ENCODE measurements at regions not wholly inside any gene's neighbourhood (a gene's known extent, or its start where the extent isn't known, plus 50 kb on each side); places are given as distances from the start of the nearest gene placed in this dataset.
"Not testable (repeated sequence)": the region's sequence is repeated elsewhere in the genome, so short reads cannot be mapped to it uniquely, and the experiment has no call there.

DNA sequence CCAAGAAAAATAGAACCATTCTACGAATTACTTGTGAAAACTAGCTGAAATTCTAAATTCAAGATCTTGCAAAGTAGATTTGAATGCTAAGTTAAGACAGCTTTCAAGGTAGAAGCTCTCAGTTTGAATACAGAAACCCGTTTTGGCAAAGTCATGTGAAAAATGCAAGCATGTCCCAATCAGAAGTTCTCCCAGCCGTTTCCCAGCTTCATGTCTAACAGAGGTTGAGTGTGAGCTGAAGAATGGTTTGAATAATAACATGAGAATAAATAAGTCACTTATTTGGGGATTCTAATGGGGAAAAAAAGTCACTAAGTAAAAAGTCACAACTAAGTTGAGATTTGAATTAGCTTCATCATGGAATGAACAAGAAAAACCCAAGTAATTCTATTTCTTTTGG, 152.5 kb upstream of the MAP3K1 start:
- DNase-seq (ENCODE audit: low read depth in 2 of 2, low spot score in 1 of 2), result no peak

DNA sequence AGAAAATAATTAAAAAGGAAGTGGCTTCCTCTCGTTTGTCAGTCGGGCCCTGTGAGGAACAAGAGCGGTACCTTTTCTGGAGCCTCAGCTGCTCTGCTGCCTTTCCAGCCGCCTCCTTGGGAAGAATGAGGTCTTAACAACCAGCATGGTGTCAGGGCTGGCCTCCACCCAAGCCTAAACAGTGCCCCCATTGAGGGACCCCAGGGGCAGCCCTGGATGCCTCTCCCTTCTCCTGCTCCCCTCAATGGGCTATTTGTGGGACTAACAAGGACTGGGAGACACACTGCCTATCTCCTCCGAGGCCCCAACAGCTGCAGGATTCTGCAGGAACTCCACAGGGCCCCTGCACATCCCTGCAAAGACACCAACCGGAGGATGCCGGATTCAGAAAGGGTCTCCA, 155.4 kb upstream of the MAP3K1 start:
- no peak for DNase-seq (ENCODE audit: low read depth in 2 of 2, low spot score in 1 of 2)

DNA sequence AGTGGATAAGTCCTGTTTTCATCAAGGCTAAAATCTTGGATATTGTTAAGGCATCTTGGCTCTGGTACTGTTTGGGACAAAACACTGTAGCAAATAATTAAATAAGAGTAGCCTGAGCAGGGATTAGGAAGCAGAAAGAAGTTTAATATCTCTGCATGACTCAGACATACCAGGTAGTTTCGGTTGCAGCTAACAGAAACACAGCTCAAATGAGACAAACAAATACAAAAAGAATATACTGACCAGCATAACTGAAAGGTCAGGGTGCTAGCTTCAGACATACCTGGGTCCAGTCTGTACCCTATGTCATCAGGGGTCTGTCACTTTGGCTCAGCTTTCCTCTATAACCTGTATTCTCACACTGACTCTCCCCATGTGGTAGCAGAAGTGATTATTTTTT, 156.4 kb upstream of the MAP3K1 start:
- no peak for DNase-seq (ENCODE audit: low read depth in 2 of 2, low spot score in 1 of 2)

DNA sequence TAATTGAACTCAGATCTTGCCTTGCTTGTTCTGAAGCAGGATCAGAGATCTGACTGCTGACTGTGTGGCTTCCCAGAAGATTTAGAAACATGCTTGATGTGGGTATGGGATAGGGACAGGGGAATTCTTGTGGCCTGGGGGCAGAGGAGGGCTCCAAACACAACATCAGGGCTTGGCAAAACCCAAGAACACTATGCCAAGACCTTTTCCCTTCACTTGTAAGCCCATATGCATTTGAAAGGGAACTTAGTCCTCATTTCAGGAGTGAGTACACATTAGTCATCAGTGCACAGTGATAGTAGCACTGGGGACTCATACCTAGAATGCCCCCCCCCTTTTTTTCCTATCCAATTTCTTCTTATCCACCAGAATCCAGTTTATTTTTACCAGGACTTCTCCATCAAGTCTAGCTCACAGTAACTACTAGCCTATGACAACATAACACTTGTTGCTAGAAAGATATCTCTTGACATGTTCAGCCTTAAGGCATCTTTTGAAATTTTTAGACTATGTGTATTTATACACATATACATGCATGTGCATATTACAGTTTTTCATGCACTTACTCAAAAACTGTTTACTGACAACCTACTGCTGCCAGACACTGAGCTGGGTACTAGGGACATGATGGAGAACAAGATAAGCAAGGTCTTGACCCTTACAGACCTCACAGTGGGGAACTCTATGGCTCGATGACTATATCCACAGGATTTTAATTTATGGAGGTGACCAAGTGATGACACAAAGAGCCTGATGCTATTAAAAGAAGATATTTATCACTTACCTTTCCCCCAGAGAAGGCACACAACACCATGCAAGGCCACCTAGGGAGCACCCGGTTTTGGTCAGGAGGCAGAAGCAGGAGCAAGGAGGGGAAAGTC, 158.3 kb upstream of the MAP3K1 start:
- no peak for DNase-seq (ENCODE audit: low read depth in 2 of 2, low spot score in 1 of 2)

DNA sequence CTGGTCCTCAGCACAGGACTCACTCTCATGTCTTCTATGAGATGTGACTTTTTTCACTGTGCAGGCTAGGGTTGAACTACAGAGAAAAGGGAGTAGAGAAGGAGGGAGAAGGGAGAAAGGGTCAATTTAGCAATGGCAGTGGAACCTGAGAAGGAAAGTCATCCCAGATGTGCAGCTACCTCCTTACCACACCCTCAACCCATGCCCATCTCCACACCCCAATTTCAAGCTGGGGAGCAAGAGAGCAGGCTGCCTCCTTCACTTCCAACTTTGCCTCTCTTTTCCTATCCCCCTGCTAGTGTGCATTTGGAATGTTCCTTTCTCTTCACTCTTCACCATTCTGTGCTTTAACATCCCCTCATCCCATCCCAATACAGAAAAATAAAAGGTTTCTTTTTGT, 163.5 kb upstream of the MAP3K1 start:
- DNase-seq (ENCODE audit: low read depth in 2 of 2, low spot score in 1 of 2), result no peak

DNA sequence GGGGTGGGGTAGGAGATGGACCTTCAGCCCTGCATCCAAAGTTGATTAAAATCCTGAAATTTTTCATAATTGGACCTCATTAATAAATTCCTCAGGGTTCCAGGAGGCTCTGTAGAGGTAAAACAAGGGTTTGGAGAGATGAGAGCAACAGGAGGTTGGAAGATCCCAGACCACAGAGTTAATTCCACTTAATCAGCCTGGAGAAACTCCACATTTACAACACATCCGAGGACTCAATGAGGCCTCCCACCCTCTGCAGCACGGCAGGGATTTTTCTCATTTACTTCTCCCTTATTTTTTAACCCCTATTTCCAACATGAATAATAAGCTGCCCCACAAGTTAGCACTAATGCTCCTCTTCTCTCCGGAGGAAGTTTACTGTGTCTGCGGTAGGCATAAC, 165.0 kb upstream of the MAP3K1 start:
- DNase-seq (ENCODE audit: low read depth in 2 of 2, low spot score in 1 of 2), result no peak

DNA sequence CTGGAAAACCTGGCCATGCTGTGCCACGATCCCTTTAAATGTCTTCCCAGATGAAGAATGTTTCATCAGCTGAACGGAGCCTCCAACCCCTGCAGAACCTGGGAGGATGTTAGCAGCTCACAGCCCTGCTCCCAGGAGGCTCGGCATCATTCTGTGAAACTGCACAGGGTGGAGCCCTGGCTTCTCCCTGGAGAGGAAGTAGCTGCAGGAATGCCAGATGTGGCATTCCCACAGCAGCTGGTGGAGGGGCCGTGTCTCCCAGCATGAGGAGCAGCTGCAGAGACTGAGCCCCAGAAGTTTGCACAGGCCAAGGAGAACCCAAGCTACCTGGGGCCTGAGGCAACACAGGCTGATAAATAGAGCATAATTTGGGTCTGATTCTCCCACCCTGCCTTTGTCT, 165.8 kb upstream of the MAP3K1 start:
- no peak for DNase-seq (ENCODE audit: low read depth in 2 of 2, low spot score in 1 of 2)

DNA sequence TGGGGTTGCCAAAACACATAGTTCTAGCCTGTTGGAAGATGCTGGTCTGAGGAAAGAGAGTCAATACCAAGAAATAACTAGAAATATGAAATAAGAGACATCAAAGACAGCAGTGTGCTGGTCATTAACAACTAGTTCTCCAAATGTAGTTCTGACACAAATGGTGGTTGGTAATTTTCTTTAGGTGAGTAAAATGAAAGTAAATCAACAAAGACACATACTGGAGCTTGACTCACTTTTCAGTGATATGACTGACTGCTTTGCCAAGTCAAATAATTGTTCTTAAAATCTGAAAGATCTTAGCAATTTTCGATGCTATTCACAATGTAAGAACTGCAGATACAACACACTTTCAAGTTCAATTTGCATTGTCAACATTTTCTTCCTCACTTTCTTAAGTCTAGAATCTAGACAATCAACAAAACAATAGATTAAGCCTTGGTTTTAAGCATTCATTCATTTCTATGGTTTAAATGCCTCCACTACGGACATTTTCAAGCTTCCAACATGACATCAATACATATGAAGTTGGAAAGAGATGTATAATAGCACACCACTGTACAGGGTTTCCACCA, 166.8 kb upstream of the MAP3K1 start:
- DNase-seq (ENCODE audit: low read depth in 2 of 2, low spot score in 1 of 2), result no peak

DNA sequence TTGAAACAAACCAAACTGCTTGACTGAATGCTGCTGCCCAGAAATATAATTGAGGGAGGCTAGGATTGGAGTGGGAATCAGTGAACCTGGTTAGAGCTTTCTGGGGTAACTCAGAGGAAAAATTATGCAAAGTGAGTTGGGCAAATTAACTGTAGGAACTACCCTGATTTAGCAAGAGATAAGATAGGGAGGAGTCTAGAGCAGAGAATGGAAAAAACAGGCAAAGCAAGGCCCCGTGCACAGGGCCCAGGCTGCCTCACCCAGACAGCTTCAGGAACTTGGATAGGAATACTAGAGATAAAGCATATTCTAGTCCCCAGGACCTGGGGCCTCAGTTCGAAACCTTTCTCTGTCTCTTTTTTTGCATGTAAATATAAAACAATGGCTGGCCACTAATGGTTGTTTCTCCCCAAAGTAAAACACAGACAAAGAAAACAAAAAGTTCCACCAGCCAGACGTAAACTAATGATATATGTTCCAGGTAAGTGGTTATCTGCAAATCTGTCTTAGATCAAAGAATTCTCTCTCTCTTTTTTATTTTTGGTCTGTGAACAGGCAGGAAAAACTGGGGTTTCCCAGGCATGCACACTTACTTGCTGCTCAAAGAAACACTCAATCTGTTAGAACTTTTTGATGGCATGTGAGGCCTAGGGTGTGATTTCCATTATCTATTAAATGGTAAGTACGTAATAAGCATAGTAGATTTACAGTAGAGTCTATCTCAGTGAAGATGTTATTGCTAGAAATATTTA, 168.1 kb upstream of the MAP3K1 start:
- DNase-seq (ENCODE audit: low read depth in 2 of 2, low spot score in 1 of 2), result no peak

DNA sequence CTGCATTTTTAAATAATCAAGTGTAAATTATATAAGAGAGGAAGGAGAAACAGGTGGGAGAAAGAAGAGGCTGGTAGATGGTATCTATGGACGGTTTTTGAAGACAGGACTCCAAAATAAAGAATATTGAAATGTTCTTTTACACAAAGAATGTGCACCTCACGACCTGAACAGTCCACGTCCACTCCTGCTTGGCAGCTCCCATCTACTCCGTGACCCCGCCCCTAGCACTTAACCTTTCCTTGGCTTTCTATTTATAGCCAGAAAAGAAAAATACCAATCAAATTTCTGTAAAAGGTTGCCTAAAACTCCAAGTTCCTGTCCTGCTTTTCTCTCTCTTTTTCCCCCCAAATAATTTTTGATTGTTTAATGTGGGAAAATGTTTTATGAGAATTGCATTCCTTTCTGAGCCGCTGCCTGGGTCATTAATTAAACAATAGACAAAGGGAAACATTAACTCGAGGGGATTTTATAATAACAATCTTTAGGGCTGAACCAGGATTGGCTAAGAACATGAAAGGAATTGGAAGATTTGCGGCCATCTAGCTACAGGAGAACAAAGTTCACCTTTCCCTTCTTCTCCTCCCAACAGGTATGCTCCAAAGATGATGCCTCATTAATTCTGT, 173.6 kb upstream of the MAP3K1 start:
- no peak for DNase-seq (ENCODE audit: low read depth in 2 of 2, low spot score in 1 of 2)

DNA sequence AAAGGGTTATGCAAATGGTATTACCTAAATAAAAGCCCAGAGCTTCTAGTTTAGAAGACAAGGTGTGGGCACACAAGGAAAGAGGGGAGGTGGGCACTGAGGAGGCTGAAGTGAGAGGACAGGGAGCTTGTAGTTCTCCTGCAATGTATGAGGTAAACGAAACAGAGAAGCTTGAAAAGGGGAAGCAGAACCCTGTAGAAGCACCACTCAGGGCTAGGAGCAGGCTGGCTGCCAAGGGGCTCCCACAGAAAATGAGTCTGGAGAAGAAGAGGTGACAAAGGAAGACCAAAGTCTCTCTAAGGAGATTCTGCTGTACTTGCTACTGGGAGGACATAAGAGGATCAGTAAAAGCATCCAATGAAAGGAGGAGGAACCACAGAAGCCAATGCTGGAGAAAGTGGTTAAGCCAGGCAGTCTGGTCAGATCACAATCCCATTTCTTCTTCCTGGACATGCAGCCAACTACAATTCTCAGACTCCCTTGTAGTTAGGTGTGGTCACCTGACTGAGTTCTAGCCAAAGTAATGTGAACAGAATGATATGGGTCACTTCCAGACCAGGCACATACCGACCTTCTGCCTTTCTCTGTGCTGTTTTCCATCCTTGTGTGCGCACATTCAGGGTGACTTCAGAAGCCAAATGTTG, 174.5 kb upstream of the MAP3K1 start:
- no peak for DNase-seq (ENCODE audit: low read depth in 2 of 2, low spot score in 1 of 2)

DNA sequence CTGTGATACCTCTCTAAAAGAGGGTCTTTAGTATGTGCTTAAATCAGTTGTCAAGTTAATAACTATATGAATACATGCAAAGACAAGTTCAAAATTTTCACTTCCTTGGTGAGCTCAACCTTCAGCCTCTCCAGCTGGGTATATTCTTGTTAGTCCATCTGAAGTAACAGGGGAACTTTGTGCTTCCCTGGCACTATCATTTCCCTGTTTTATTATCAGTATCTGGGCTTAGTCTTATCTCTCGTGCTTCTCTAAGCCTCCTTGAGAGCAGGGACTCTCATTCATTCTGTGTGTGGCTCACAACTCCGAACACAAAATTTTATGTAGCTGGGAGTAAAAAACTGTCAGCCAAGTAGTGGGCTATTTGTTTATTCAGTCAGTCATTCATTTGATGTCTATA, 175.9 kb upstream of the MAP3K1 start:
- DNase-seq (ENCODE audit: low read depth in 2 of 2, low spot score in 1 of 2), result no peak

DNA sequence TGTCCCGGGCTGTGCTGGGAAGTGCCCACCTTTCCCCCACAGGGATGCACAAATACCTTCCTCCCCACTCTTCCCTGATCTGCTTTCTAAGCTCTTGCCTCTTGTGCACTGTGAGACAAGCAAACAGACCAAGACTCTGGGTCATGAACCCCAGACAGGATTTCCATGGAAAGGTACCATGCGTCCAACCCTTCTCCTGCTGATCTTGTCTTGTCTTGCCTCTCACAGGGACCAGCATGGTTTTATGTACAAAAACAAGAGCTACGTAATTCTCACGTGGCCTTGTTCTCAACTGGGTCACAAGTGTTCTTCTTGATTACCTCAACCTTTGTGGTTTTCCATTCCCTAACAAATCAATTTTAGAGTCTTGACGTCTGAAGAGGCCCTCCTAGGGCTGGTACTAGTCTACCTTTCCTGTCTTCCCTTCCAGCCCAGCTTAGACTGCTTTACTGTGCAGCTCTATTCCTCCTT, 176.5 kb upstream of the MAP3K1 start:
- no peak for DNase-seq (ENCODE audit: low read depth in 2 of 2, low spot score in 1 of 2)

DNA sequence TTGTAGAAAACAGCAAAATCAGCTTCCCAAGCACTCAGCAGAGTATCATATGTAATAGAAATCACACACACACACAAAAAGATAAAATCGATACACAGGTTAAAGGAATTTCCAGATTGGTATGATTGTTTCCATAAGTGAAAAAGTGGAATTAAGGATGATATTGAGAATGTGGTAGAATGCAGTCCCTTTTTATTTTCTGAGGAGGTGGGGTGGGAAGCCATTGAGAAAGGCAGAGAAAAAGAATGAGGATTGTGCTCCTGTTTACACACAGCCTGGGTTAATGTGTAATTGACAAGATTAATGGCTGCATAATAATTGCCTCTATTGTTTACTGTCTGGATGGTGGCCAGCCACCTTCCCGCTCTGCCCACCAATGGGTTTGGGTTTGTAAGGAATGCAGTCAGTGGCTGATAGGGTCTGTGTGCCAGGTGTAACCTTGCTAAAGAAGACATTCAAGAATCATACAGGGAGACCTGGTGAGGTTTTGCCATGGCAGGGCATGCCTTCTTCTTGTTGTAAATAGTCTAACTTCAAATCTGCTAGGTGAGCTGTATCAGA, 177.2 kb upstream of the MAP3K1 start:
- DNase-seq (ENCODE audit: low read depth in 2 of 2, low spot score in 1 of 2), result no peak

DNA sequence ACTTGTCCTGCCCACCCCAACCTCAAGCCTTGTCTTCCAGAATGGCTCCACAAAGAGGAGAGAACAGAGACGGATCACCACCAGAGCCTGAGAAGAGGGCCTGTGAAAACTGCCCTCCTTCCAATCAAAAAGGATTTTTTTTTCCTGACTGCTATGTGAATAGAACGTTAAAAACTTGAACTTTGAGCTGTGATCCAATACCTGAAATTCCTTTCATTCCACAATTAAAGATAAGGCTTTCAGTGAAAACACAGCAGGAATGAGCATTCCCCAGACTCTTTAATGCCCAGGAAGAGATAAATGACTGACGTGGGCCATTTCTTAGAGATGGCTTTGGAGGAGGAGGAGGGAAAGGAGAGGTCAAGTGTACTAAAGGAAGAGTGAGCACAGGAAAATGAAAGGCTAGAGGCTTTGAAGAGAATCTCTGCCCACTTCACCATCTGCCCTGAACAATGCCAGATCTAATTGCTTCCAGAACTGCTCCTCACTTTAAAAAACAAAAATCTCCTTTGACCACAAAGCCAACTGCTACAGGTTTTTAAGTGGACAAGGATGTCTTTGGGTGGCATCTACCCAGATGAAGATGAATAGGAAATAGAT, 177.9 kb upstream of the MAP3K1 start:
- no peak for DNase-seq (ENCODE audit: low read depth in 2 of 2, low spot score in 1 of 2)

DNA sequence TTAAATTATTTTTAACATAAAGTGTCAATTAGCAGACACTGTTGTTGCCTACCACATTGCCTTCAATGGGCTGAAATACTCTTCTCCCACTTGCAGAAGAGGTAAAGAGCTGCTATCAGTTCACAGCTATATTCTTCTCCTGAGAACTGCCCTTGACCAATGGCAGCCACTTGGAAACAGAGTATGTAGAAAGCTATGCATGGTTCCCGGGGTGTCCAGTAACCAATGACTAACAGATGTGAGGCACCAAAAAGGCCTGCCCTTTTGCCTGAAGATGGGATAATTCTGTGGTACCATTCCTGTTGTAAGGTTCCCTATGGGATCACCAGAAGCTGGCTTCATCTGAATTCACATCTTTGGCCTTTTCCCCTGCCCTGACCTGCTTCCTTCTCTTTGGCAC, 181.4 kb upstream of the MAP3K1 start:
- DNase-seq (ENCODE audit: low read depth in 2 of 2, low spot score in 1 of 2), result no peak

DNA sequence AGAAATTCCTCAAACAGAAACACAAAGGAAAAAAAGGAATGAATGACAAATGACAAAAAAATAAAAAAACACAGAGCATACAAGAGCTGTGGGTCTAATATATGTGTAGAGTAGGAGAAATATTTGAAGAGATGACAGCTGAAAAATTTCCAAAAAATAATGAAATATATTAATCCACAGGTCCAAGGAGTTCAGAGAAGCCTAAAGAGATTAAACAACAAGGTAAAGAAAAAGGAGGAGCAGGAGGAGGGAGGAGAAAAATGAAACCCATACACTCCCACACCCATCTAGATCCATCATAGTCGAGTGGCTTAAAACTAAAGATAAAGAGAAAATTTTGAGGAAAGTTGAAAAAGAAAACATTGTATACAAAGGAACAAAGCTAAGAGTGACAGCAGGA, 182.4 kb upstream of the MAP3K1 start:
- no peak for DNase-seq (ENCODE audit: low read depth in 2 of 2, low spot score in 1 of 2)

DNA sequence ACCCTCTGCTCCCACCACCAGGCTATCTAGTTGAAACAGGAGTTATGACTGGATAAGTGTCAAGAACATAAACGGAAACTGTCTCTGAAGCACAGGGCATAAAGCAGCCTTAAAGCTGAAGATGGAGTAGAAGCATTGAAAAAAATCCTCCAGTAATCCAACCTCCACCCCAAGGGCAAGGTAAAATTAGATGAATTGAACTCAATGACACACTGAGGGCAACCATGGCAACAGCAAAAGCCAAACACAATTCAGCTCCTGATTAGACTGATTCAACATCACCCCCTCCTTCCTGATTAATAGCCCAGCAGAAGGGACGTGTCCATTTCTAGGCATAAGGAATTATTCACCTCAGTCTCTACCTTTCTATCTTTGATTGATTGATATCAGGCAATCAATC, 183.2 kb upstream of the MAP3K1 start:
- no peak for DNase-seq (ENCODE audit: low read depth in 2 of 2, low spot score in 1 of 2)

DNA sequence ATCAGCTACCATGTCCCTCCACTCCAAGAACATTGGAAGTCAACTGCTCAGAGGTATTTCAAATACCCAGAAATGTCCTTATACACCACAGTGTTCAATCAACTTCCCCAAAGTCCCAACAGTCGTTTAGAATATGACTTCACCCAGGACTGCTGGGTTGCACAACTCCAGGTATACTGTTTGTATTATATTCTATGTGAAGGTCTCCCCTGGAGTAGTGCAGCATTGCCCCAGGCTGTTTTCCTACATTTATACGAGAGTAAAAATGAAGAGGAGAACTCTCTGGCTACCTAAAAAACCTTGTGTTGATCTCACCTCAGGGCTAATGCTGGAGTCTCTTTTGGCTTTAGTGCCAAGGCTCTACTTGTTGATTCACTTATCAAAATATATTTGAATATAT, 183.6 kb upstream of the MAP3K1 start:
- DNase-seq (ENCODE audit: low read depth in 2 of 2, low spot score in 1 of 2), result no peak

DNA sequence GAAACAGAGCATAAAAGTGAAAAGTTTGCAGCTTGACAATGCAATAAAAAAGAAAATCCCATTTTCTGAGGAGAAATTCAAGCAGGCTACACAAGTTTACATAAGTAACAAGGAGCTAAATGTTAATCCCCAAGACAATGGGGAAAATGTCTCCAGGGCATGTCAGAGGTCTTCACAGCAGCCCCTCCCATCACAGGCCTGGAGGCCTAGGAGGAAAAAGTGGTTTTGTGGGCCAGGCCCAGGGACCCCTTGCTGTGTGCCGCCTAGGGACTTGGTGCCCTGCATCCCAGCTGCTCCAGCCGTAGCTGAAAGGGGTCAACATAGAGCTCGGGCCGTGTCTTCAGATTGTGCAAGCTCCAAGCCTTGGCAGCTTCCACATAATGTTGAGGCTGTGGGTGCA, 186.7 kb upstream of the MAP3K1 start:
- DNase-seq (ENCODE audit: low read depth in 2 of 2, low spot score in 1 of 2), result not testable (repeated sequence)

Measured in stimulated activated CD8-positive, alpha-beta memory T cell treated with anti-CD3 and anti-CD28 coated beads, Interleukin-4, amount 100 ng/mL, for 1 hour (primary cell).